PC-9 (cell line): ENCODE measurements at regions not wholly inside any gene's neighbourhood (a gene's known extent, or its start where the extent isn't known, plus 50 kb on each side); places are given as distances from the start of the nearest gene placed in this dataset.

ENCODE experiments used
- BruUV-seq: library from RNA; stranded (reverse); fragments of 400-500 nt; replicated peaks from 2 replicates; lab custom pipeline; 2021; lab: Mats Ljungman, UMichigan
- CTCF ChIA-PET: fragments of 300-600 bp; sonication (Branson Sonifier 250); formaldehyde crosslinking; loops from one replicate; lab custom pipeline; 2022; ENCODE audit warnings: antibody characterized with exemption; lab: Charles Lee
- POLR2A ChIA-PET: fragments of 300-600 bp; sonication (Branson Sonifier 250); formaldehyde crosslinking; loops from one replicate; lab custom pipeline; 2022; ENCODE audit warnings: antibody characterized with exemption; ENCODE audit not compliant: unreplicated experiment; lab: Charles Lee
- DNase-seq, 2 experiments: peaks; one replicate each; pipeline versions ENCODE4 v3.0.0 to v3.0.0-alpha.2; 2015 to 2022; ENCODE audit warnings: mixed read lengths in 1 of 2
- H2AFZ ChIP-seq: fragments of 200-600 bp; sonication (generic); 2 replicates; pipeline ENCODE4 v1.8.1; 2017; ENCODE audit warnings: antibody characterized with exemption
- H3F3A ChIP-seq: fragments of 200-600 bp; sonication (generic); 2 replicates; pipeline ENCODE4 v1.8.1; 2017; ENCODE audit warnings: antibody characterized with exemption, mild to moderate bottlenecking, low read depth; ENCODE audit not compliant: insufficient read depth
- H3K27ac ChIP-seq: fragments of 200-600 bp; sonication (generic); 2 replicates; pipeline ENCODE4 v1.6.1; 2016; ENCODE audit warnings: mixed run types
- H3K27me3 ChIP-seq: fragments of 200-600 bp; sonication (generic); 2 replicates; pipeline ENCODE4 v1.6.1; 2016; ENCODE audit warnings: low read depth, mixed run types; ENCODE audit not compliant: insufficient read depth
- H3K36me3 ChIP-seq: fragments of 200-600 bp; sonication (generic); 2 replicates; pipeline ENCODE4 v1.6.1; 2016; ENCODE audit warnings: low read depth, mixed run types
- H3K4me1 ChIP-seq: fragments of 200-600 bp; sonication (generic); replicated peaks from 2 replicates; pipeline ENCODE4 v1.6.1; 2016; ENCODE audit warnings: mixed run types; ENCODE audit not compliant: insufficient read depth
- H3K4me2 ChIP-seq: fragments of 200-600 bp; sonication (generic); 2 replicates; pipeline ENCODE4 v1.6.1; 2017; ENCODE audit warnings: mixed run types
- H3K4me3 ChIP-seq: fragments of 200-600 bp; sonication (generic); 2 replicates; pipeline ENCODE4 v1.6.1; 2016; ENCODE audit warnings: mixed run types
- H3K79me2 ChIP-seq: fragments of 200-600 bp; sonication (generic); 2 replicates; pipeline ENCODE4 v1.6.1; 2017; ENCODE audit warnings: low read depth, mixed run types
- H3K9me2 ChIP-seq: fragments of 200-600 bp; sonication (generic); 2 replicates; pipeline ENCODE4 v1.8.1; 2017; ENCODE audit warnings: mild to moderate bottlenecking; ENCODE audit not compliant: insufficient read depth
- H3K9me3 ChIP-seq: fragments of 200-600 bp; sonication (generic); 2 replicates; pipeline ENCODE4 v1.8.1; 2016; ENCODE audit warnings: low read depth; ENCODE audit not compliant: insufficient read depth
- H4K20me1 ChIP-seq: fragments of 200-600 bp; sonication (generic); 2 replicates; pipeline ENCODE4 v1.8.1; 2017; ENCODE audit not compliant: insufficient read depth
- CTCF ChIP-seq: fragments of 200-600 bp; sonication (generic); conservative IDR thresholded peaks from 2 replicates; pipeline ENCODE4 v1.6.1; 2017; ENCODE audit warnings: mixed run types, antibody characterized with exemption, mild to moderate bottlenecking, moderate library complexity
- EZH2 ChIP-seq: fragments of 200-600 bp; sonication (generic); IDR thresholded peaks from 2 replicates; pipeline ENCODE4 v1.8.0; 2017; ENCODE audit warnings: antibody characterized with exemption, low read depth
- intact Hi-C: fragments of 100-400 bp; cut with micrococcal nuclease; formaldehyde crosslinking; loops from one replicate; pipeline ENCODE4 v1.10.0; 2022; ENCODE audit not compliant: unreplicated experiment

DNA sequence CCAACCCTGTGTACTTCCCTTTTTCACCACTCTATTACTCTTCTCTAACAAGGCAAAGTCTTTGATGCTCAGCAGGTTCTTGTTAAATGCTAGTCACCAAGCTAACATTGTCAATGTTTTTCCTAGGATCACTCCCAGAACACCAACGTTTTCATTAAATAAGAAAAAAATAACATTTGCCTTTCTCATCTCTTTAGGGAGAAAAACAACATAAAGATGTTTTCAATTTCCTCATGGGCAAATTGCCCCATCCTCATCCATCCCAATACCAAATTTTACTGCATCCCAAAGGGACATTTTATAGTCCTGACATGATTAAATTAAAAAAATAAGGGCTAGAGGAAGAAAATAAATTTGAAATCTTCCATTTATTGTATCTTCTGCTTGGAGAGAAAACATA, 106.5 kb downstream of the SUCNR1 start:
- no peaks in the 10 kb centered on the region for H4K20me1 ChIP-seq
- H3F3A ChIP-seq, result peaks cover 17% of the 10 kb centered on the region

GRCh38 chr3:151983538-151983937, 110.1 kb downstream of the SUCNR1 start:
- TF ChIP-seq EZH2 (no peak), CTCF (no peak)
- Histone ChIP-seq H3K4me1 (no peaks in the 10 kb centered on the region), H2AFZ (no peak overlapping the region), H3K79me2 (no peaks in the 10 kb centered on the region), H4K20me1 (no peaks in the 10 kb centered on the region), H3K27me3 (no peaks in the 10 kb centered on the region), H3F3A (no peaks in the 10 kb centered on the region), H3K4me2 (no peak overlapping the region), H3K36me3 (no peaks in the 10 kb centered on the region), H3K9me3 (no peaks in the 10 kb centered on the region), H3K4me3 (no peak overlapping the region), H3K9me2 (no peaks in the 10 kb centered on the region), H3K27ac (no peak overlapping the region)
- ChIA-PET CTCF (no interaction called here), POLR2A (no interaction called here)
- no peak for DNase-seq
- BruUV-seq, result no TSS peak
- intact Hi-C loops, result no loop called here

More for the DNA sequence above, 106.5 kb downstream of the SUCNR1 start:
- Histone ChIP-seq H3K36me3 (no peaks in the 10 kb centered on the region), H3K4me1 (peaks cover 16% of the 10 kb centered on the region), H3K27me3 (no peaks in the 10 kb centered on the region), H3K9me3 (no peaks in the 10 kb centered on the region), H3K9me2 (no peaks in the 10 kb centered on the region), H2AFZ (no peak overlapping the region), H3K4me2 (no peak overlapping the region), H3K27ac (no peak overlapping the region), H3K4me3 (no peak overlapping the region), H3K79me2 (no peaks in the 10 kb centered on the region)
- CTCF ChIA-PET, result no interaction called here
- no TSS peak for BruUV-seq
- intact Hi-C loops, result loop anchor here (5.0 kb wide), 1 partner anchor 287 kb away; the partner anchor contains the start of gene MBNL1
- no peak for TF ChIP-seq EZH2
- no peak for TF ChIP-seq CTCF
- POLR2A ChIA-PET, result no interaction called here
- no peak for DNase-seq

DNA sequence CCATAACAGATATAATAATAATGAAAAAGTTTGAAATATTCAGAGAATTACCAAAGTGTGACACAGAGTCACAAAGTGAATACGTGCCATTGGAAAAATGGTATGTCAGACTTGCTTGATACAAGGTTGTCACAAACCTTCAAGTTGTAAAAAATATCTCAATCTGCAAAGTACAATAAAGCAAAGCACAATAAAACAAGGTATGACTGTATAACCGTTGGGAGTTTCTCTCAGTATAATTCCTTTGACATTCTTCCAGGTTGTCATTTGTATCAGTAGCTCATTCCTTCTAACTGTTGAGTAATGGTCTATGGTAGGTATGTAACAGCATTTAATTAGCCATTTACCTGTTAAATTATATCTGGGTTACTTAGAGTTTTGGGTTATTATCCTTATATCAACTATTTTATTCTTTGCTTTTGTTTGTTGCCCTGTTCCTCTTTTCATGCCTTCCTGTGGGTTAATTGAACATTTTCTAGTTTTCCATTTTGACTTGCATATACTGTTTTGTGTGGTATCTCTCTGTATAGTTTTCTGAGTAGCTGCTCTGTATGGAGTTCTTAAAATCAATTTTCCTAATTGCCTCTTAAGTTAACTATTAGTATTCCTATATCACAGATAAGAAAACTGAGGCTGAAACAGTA, 112.5 kb downstream of the SUCNR1 start:
- Histone ChIP-seq H3K4me2 (no peak overlapping the region), H2AFZ (no peak overlapping the region), H3K79me2 (no peaks in the 10 kb centered on the region), H4K20me1 (no peaks in the 10 kb centered on the region), H3K4me1 (no peaks in the 10 kb centered on the region), H3K9me2 (no peaks in the 10 kb centered on the region), H3K27ac (no peak overlapping the region), H3K36me3 (no peaks in the 10 kb centered on the region), H3K9me3 (no peaks in the 10 kb centered on the region), H3K27me3 (no peaks in the 10 kb centered on the region), H3F3A (no peaks in the 10 kb centered on the region), H3K4me3 (no peak overlapping the region)
- ChIA-PET POLR2A (interaction anchor here (0.6 kb wide), 1 partner anchor 1271 kb away, joined by 5 read pairs; no protein-coding TSS in a partner anchor), CTCF (no interaction called here)
- TF ChIP-seq EZH2 (no peak), CTCF (no peak)
- DNase-seq, result no peak
- intact Hi-C loops, result no loop called here
- no TSS peak for BruUV-seq
